ENCODE measurements at regions not wholly inside any gene's neighbourhood (a gene's known extent, or its start where the extent isn't known, plus 50 kb on each side); places are given as distances from the start of the nearest gene placed in this dataset.

DNA sequence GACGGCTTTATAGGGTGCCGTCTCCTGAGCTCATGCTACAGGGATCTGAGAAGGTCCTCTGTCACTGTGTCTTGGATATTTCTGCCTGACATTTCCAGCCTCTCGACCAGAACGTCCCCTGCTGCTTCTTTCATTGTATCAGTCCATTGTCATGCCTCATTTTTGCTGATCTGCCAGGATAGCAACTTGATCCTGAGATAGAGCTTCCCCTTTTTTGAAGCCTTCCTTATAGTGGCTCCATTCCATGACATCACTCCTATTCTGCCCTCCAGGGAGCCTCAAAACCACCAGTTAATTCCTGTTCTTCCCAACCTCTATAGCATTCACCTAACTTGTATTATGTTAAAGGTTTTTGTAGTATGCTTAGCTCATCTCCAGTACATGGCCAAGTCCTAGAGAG is 431.8 kb upstream of the NOX3 start:
- TF ChIP-seq EZH2 (IDR thresholded peaks at IDR 0.05) (no peak), POLR2AphosphoS5 (IDR thresholded peaks at IDR 0.05; ENCODE audit: borderline replicate concordance, low read depth, low read length) (no peak), FOXP2 (optimal IDR thresholded peaks at IDR 0.05; ENCODE audit: control extremely low read depth, extremely low read length, insufficient read depth) (no peak)

All from SK-N-MC (cell line).